Activated gamma-delta T cell (primary cell): ENCODE measurements at regions not wholly inside any gene's neighbourhood (a gene's known extent, or its start where the extent isn't known, plus 50 kb on each side); places are given as distances from the start of the nearest gene placed in this dataset.
"Not testable (repeated sequence)": the region's sequence is repeated elsewhere in the genome, so short reads cannot be mapped to it uniquely, and the experiment has no call there.

Source experiments
- DNase-seq: peaks from one replicate; lab custom pipeline; 2025; lab: John Stamatoyannopoulos, UW

DNA sequence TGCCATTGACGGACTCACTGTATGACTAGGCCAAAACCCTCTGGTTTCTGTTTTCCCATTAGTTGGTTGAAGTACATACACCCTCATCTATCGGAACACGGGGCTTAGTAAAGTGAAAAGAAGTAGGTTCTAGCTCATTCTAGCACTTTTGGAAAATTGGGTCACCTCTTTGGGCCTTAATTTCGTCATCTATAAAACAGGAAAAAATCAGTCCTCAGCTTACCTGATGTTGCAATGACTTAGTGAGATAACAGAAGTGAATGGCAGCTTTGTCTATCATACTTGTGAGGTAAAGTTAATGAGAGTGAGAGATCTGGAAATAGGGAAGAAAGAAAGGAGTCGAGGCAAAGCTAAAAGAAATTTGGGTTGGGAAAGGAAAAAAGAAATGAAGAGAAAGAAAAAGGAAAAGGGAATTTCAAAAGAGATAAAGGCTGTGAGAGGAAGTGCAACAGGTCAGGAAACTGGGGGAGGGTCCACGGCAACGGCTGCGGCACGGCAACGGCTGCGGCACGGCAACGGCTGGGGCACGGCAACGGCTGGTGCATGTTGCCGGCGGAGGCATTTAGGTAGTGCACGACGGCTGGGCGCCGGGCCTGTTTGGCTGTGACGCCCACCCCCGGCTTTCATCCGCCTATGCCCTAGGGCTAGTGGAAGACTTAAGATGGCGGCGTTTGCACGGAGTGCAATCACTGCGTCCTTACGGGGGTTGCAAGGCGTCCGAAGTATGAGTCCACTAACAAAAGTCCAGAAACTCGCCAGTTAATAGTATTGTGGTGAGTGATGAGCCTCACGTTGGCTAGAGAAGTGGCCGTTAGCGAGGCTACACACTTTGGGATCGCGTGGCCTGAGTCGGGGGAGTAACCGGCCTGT lies 91.4 kb upstream of the XIST start:
- DNase-seq, result peak; percentile 75

DNA sequence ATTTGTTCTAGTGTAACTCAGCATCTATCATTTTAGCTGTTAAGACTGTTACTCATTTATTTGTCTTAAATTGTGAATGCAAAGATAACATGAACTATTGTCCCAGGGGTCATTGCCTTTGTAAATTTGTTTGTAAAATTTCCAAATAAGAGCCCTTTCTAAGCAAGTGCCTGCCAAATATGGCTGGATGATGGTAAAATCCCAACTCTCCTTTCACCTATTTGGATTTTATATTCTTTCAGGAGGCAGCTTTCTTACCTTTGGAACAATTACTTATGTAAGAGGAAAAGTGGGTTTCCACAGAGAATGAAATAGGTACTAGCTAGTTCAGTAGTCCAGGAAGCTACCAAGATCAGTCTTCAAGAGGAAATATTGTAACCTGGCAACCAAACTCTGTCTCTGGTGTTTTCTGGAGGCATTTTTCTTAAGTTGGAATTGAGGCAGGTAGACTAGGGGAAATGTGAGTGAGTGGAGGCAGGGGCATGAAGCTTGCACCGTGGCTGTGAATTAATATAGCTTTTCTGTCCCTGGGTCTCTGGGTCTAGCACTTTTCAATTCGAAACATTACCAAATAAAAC lies 88.5 kb upstream of the XIST start:
- no peak for DNase-seq

DNA sequence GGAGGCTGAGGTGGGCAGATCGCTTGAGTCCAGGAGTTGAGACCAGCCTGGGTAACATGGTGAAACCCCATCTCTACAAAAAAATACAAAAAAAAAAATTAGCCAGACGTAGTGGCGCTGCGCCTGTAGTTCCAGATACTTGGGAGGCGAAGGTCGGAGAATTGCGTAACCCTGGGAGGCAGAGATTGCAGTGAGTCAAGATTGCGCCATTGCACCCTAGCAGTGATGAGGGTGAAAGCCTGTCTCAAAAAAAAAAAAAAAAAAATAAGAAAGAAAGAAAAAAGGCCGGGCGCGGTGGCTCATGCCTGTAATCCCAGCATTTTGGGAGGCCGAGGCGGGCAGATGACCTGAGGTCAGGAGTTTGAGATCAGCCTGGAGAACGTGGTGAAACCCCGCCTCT lies 85.3 kb upstream of the XIST start:
- not testable (repeated sequence) for DNase-seq

DNA sequence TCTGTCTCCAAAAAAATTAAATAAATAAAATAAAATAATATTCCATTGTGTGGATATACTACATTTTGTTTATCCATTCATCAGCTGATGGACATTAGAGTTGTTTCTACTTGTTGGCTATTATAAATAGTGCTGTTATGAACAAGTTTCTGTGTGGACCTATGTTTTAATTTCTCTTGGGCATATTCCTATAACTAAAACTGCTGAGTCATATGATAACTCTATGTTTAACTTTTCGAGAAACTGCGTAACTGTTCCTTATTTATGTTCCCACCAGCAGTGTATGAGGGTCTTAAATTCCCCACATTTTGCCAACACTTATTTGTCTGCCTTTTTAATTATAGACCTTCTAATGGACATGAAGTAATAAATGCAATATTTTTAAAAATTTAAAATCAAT lies 80.0 kb upstream of the XIST start:
- no peak for DNase-seq

DNA sequence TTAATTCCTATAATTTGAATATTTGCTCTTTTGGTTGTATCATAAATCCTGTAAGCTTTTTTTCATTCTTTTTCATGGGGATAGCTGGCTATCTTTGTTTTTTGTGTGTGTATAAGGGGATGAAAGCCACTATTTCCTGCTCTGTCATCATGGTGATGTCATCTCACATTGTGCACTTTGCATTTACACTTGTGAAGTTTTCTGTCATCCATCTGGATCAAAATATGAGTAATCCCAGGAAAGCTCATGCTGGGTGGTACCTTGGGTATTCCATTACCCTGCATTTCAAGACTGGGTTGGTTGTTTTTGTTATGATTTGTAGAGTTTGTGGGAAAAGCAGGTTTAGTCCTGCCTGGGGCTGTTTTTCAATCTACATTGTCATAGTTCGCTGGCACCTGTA lies 77.8 kb upstream of the XIST start:
- DNase-seq, result no peak

DNA sequence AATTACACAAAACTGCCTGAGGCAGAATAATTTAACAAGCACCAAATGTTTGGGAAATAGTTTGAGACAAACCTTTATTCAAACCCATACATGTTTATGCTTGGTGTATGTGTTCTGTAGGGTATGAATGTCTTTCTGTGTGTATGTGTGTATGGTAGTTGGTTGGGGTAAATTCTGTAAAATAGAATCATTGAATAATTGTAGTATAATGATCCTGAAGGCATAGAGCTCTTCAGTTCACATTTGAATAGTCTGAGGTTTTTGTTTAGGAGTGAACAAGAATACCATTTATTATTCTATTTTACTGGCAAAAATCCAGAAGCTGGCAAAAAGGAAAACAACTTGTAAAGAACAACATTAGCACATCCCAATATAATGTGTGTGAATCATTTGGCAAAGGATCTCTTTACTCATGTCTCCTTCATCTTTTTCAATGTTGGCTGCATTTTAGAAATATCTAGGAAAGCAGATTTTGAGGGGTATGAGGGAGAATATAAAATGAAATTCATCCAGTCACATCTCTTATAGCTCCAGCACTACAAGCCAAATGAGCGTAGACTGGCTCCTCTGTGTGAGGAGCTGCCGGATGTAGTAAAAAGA lies 70.4 kb upstream of the XIST start:
- no peak for DNase-seq

DNA sequence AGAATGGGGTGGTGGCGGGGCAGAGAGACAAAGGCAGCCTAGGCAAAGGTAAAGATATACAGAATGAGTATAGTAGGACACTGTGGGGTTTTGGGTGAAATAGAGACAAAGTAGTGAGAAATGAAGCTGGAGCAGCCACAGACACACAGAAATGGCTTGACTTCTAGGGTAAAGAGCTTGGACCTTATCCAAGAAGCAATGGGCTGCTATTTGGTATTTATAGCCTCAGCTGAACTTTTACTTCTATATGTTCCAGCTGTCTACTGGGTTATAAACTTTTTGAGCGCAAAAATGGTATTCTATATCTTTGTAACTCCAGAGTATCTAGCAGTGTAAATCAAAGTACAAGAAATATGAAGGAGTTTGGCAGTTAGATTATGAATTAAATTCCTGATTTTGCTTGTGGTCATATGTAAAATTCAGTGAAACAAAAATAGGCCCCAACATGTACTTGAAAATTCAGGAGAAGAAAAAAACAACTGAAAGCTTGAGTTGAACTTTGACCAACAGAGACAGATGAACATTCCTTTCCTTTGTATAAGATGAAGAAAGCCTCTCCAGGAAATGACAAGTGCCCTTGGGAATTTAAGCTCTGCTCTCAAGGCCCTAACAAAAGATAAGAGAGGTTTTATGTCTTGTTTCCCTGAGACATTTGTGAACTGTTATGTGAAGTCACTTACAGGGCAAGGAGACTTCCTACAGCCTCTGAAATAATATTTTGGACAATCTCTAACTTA lies 64.6 kb upstream of the XIST start:
- DNase-seq, result no peak

DNA sequence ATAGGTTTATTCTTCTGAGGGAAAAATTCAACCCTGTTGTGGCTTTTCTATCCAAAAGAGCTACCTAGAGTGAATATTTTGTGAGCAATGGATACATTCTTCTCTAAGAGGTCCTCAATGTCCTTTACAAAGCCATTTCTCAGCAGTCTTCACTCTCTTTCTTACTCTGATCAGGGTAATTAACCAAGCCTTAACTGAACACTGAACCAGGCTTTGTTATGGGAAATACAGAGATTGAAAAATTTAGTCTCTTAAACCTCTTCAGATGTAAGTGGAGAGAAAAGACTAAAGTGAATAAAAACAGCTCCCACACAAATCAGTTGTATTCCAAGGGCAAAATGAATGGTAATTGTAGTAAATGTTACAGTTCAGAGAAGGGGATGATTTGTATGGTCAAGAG lies 64.0 kb upstream of the XIST start:
- DNase-seq, result no peak

DNA sequence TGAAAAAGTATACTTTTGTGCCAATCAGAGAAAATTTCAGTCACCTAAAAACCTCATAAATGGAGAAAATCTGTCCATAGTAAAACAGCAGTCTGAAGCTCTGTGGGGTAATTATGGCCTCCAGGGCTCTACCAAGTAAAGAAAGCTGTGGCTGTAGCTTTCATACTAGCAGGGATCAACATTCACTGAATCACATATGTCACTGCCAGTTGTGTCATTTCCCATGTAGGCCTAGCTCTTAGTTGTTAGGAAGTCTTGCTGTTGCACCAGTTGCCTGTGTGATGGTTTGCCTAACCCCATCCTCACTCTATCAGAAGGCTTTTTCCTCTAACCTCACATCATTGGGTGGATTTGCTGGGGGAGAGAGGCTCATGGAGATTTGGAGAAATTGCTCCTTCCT lies 62.3 kb upstream of the XIST start:
- not testable (repeated sequence) for DNase-seq

DNA sequence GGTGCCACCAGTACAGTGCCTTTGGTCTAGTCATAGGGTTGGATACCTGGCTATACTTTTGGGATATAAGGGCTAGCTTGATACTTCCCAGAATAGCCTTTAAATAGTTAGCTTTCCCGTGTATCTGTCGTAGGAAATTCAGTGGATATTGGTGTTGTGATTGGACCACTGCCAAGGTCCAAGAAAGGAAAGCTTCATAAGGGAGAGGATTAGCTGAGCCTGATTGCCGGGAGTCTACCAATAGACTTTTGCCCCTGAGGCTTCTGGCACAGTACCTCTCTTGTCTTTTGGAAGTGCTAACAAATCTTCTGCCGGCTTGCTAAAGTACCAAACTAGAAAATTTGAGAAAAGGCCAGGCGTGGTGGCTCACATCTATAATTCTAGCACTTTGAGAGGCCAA lies 61.1 kb upstream of the XIST start:
- no peak for DNase-seq

DNA sequence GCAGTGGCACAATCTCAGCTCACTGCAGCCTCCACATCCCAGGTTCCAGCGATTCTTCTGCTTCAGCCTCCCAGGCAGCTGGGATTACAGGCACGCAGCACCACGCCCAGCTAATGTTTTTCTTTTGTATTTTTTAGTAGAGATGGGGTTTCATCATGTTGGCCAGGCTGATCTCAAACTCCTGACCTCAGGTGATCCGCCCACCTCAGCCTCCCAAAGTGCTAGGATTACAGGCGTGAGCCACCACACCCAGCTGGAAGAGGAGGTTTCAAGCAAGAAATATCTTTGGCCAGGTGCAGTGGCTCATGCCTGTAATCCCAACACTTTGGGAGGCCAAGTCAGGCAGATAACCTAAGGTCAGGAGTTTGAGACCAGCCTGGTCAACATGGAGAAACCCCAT lies 59.4 kb upstream of the XIST start:
- DNase-seq, result not testable (repeated sequence)

DNA sequence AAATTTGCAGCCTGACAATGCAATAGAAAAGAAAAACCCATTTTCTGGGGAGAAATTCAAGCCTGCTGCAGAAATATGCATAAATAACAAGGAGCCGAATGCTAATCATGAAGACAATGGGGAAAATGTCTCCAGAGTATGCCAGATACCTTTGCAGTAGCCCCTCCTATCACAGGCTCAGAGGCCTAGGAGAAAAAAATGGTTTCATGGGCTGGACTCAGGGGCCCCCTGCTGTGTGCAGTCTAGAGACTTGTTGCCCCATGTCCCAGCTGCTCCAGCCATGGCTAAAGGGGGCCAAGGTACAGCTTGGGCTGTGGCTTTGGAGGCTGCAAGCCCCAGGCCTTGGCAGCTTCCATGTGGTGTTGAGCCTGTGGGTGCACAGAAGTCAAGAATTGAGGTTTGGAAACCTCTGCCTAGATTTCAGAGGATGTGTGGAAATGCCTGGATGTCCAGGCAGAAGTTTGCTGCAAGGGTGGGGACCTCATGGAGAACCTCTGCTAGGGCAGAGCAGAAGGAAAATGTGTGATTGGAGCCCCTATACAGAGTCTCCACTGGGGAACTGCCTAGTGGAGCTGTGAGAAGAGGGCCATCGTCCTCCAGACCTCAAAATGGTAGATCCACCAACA lies 53.3 kb upstream of the XIST start:
- not testable (repeated sequence) for DNase-seq

DNA sequence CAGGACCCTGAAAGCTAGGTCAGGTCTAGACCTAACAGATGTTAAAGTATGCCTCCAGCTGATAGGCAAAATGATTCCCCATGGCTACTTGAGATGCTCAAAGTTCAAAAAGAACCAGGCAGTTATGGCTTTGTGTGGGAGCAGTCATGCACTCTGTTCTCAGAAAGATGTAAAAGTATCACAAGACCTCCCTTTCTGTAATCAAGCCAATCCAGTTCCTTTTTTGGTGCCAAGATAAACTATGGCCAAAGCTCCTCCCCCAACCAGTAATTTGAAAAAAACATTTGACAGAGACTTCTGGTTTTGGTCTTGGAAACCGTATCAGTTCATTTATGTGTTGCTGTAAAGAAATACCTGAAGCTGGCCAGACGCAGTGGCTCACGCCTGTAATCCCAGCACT lies 51.4 kb upstream of the XIST start:
- no peak for DNase-seq
